KMS-11 (cell line): ENCODE measurements at regions not wholly inside any gene's neighbourhood (a gene's known extent, or its start where the extent isn't known, plus 50 kb on each side); places are given as distances from the start of the nearest gene placed in this dataset.

Source experiments
- H2AFZ ChIP-seq: fragments of 200-600 bp; sonication (generic); 2 replicates; pipeline ENCODE4 v1.6.1; 2016; ENCODE audit warnings: antibody characterized with exemption, mixed run types, low read depth
- H3K27ac ChIP-seq: fragments of 200-600 bp; sonication (generic); 2 replicates; pipeline ENCODE4 v1.6.1; 2016; ENCODE audit warnings: mild to moderate bottlenecking, mixed run types
- H3K27me3 ChIP-seq: fragments of 200-600 bp; sonication (generic); 2 replicates; pipeline ENCODE4 v1.6.1; 2017; ENCODE audit warnings: mild to moderate bottlenecking, low read depth, mixed run types, moderate library complexity; ENCODE audit not compliant: insufficient read depth
- H3K36me3 ChIP-seq: fragments of 200-600 bp; sonication (generic); 2 replicates; pipeline ENCODE4 v1.6.1; 2017; ENCODE audit warnings: mild to moderate bottlenecking, mixed run types; ENCODE audit not compliant: insufficient read depth
- H3K4me1 ChIP-seq: fragments of 200-600 bp; sonication (generic); 2 replicates; pipeline ENCODE4 v1.6.1; 2016; ENCODE audit warnings: mild to moderate bottlenecking, low read depth, mixed run types; ENCODE audit not compliant: poor library complexity, severe bottlenecking
- H3K4me2 ChIP-seq: fragments of 200-600 bp; sonication (generic); 2 replicates; pipeline ENCODE4 v1.7.0; 2016; ENCODE audit warnings: mild to moderate bottlenecking, mixed run types
- H3K4me3 ChIP-seq: fragments of 200-600 bp; sonication (generic); IDR thresholded peaks from 2 replicates; pipeline ENCODE4 v1.6.1; 2017; ENCODE audit warnings: low read depth, low read length, mixed read lengths; ENCODE audit not compliant: insufficient read depth
- H3K79me2 ChIP-seq: fragments of 200-600 bp; sonication (generic); 2 replicates; pipeline ENCODE4 v1.6.1; 2016; ENCODE audit warnings: low read depth, mixed run types; ENCODE audit not compliant: insufficient read depth
- H3K9ac ChIP-seq: fragments of 200-600 bp; sonication (generic); 2 replicates; pipeline ENCODE4 v1.6.1; 2016; ENCODE audit warnings: mild to moderate bottlenecking, mixed run types
- H4K20me1 ChIP-seq: fragments of 200-600 bp; sonication (generic); 2 replicates; pipeline ENCODE4 v1.6.1; 2016; ENCODE audit warnings: mild to moderate bottlenecking, mixed run types; ENCODE audit not compliant: insufficient read depth
- CTCF ChIP-seq: fragments of 200-600 bp; sonication (generic); conservative IDR thresholded peaks from 2 replicates; pipeline ENCODE4 v1.6.1; 2017; ENCODE audit warnings: low read depth, mild to moderate bottlenecking, antibody characterized with exemption, low read length, moderate library complexity, mixed read lengths

- no peak for TF ChIP-seq CTCF
- no peaks in the 10 kb centered on the region for H3K27me3 ChIP-seq
- no peaks in the 10 kb centered on the region for H4K20me1 ChIP-seq
- H3K9ac ChIP-seq, result no peak overlapping the region
- no peak overlapping the region for H2AFZ ChIP-seq
- H3K4me3 ChIP-seq, result no peak overlapping the region
- H3K36me3 ChIP-seq, result no peaks in the 10 kb centered on the region
- H3K4me1 ChIP-seq, result no peaks in the 10 kb centered on the region
- H3K4me2 ChIP-seq, result no peak overlapping the region
- no peaks in the 10 kb centered on the region for H3K79me2 ChIP-seq
- no peak overlapping the region for H3K27ac ChIP-seq
Measured at GRCh38 chr2:102888514-102888913, 126.7 kb downstream of the TMEM182 start.

- H3K4me3 ChIP-seq, result no peak overlapping the region
- H3K9ac ChIP-seq, result no peak overlapping the region
- H3K4me2 ChIP-seq, result no peak overlapping the region
- no peaks in the 10 kb centered on the region for H3K79me2 ChIP-seq
- no peak overlapping the region for H2AFZ ChIP-seq
- H4K20me1 ChIP-seq, result no peaks in the 10 kb centered on the region
- H3K4me1 ChIP-seq, result no peaks in the 10 kb centered on the region
- no peaks in the 10 kb centered on the region for H3K27me3 ChIP-seq
- no peak overlapping the region for H3K27ac ChIP-seq
- TF ChIP-seq CTCF, result no peak
- no peaks in the 10 kb centered on the region for H3K36me3 ChIP-seq
Measured at GRCh38 chr2:102891296-102891695, 129.5 kb downstream of the TMEM182 start.

- Histone ChIP-seq H3K27me3 (no peaks in the 10 kb centered on the region), H3K27ac (no peak overlapping the region), H3K4me3 (no peak overlapping the region), H3K4me2 (no peak overlapping the region), H3K9ac (no peak overlapping the region), H3K36me3 (no peaks in the 10 kb centered on the region), H4K20me1 (no peaks in the 10 kb centered on the region), H3K79me2 (no peaks in the 10 kb centered on the region), H2AFZ (no peak overlapping the region), H3K4me1 (no peaks in the 10 kb centered on the region)
- TF ChIP-seq CTCF, result no peak
Measured at GRCh38 chr2:102892698-102893310, 131.0 kb downstream of the TMEM182 start.

- Histone ChIP-seq H3K27ac (no peak overlapping the region), H3K4me3 (no peak overlapping the region), H2AFZ (no peak overlapping the region), H3K9ac (no peak overlapping the region), H3K27me3 (no peaks in the 10 kb centered on the region), H3K4me1 (no peaks in the 10 kb centered on the region), H3K4me2 (no peak overlapping the region), H3K36me3 (no peaks in the 10 kb centered on the region), H4K20me1 (no peaks in the 10 kb centered on the region), H3K79me2 (no peaks in the 10 kb centered on the region)
- no peak for TF ChIP-seq CTCF
Measured at GRCh38 chr2:102893870-102894269, 132.0 kb downstream of the TMEM182 start.
